HG02759 (cell line): ENCODE measurements at regions not wholly inside any gene's neighbourhood (a gene's known extent, or its start where the extent isn't known, plus 50 kb on each side); places are given as distances from the start of the nearest gene placed in this dataset.

Experiments
- ATAC-seq: cut with Tn5 transposase; IDR thresholded peaks from one replicate; pipeline ENCODE4 v1.9.1; 2021; ENCODE audit warnings: mild to moderate bottlenecking, moderate library complexity; ENCODE audit not compliant: unreplicated experiment

GRCh38 chr4:11271263-11271662 is 157.4 kb downstream of the HS3ST1 start:
- no peak for ATAC-seq

- ATAC-seq, result no peak
These were observed 160.5 kb downstream of the HS3ST1 start for GRCh38 chr4:11268149-11268548.

GRCh38 chr4:11264841-11265240 is 163.9 kb downstream of the HS3ST1 start:
- no peak for ATAC-seq

- no peak for ATAC-seq
These were observed 164.3 kb downstream of the HS3ST1 start for GRCh38 chr4:11264346-11264745.

GRCh38 chr4:11263208-11263607 is 165.5 kb downstream of the HS3ST1 start:
- ATAC-seq, result no peak

- ATAC-seq, result no peak
These were observed 167.4 kb downstream of the HS3ST1 start for GRCh38 chr4:11261066-11261850.

- no peak for ATAC-seq
These were observed 168.9 kb downstream of the HS3ST1 start for GRCh38 chr4:11259837-11260236.

GRCh38 chr4:11252149-11252548 is 176.5 kb downstream of the HS3ST1 start:
- no peak for ATAC-seq

GRCh38 chr4:11250510-11250909 is 178.2 kb downstream of the HS3ST1 start:
- no peak for ATAC-seq

GRCh38 chr4:11232015-11232414 is 196.7 kb downstream of the HS3ST1 start:
- ATAC-seq, result no peak

GRCh38 chr4:11230866-11231265 is 197.8 kb downstream of the HS3ST1 start:
- no peak for ATAC-seq

GRCh38 chr4:11228530-11228929 is 200.2 kb downstream of the HS3ST1 start:
- ATAC-seq, result no peak

GRCh38 chr4:11223311-11223710 is 205.4 kb downstream of the HS3ST1 start:
- no peak for ATAC-seq

GRCh38 chr4:11218692-11219091 is 210.0 kb downstream of the HS3ST1 start:
- ATAC-seq, result no peak

- ATAC-seq, result no peak
These were observed 212.2 kb downstream of the HS3ST1 start for GRCh38 chr4:11216520-11216919.

GRCh38 chr4:11214281-11214680 is 214.4 kb downstream of the HS3ST1 start:
- no peak for ATAC-seq

- no peak for ATAC-seq
These were observed 218.9 kb downstream of the HS3ST1 start for GRCh38 chr4:11209826-11210225.

- no peak for ATAC-seq
These were observed 227.4 kb downstream of the HS3ST1 start for GRCh38 chr4:11201256-11201655.

- no peak for ATAC-seq
These were observed 230.0 kb downstream of the HS3ST1 start for GRCh38 chr4:11198516-11199305.

GRCh38 chr4:11197631-11198341 is 230.9 kb downstream of the HS3ST1 start:
- no peak for ATAC-seq

GRCh38 chr4:11196927-11197522 is 231.7 kb downstream of the HS3ST1 start:
- no peak for ATAC-seq
